GM20000 (cell line): ENCODE measurements at regions not wholly inside any gene's neighbourhood (a gene's known extent, or its start where the extent isn't known, plus 50 kb on each side); places are given as distances from the start of the nearest gene placed in this dataset.

Experiments
- DNase-seq: peaks from one replicate; pipeline ENCODE4 v3.0.0; 2012; ENCODE audit warnings: low spot score
- TF ChIP-seq, protein P1 (sequence below): IDR thresholded peaks from 2 replicates; pipeline ENCODE4 v1.5.1; 2012; ENCODE audit warnings: mild to moderate bottlenecking, control low read depth; ENCODE audit errors: extremely low read depth, missing control alignments

DNA sequence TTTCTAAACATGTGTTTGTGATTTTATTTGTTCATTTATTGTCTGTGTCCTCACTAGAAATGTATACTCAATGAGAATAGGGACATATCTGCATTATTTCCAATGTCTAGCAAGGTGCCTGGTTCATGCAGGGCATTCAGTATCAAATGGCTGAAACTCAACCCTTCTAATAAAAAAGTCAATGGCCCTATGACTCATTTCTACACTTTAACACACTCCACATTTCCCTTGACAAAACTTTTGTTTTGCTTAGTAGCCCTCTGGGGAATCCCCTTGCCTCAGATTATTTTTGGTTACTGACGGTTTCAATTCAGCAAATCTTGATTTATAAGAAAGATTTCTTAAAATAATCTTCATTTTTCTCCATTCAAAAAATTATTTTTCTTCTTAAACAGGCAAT is 206.0 kb upstream of the DMRTA1 start:
- TF ChIP-seq, protein P1, sequence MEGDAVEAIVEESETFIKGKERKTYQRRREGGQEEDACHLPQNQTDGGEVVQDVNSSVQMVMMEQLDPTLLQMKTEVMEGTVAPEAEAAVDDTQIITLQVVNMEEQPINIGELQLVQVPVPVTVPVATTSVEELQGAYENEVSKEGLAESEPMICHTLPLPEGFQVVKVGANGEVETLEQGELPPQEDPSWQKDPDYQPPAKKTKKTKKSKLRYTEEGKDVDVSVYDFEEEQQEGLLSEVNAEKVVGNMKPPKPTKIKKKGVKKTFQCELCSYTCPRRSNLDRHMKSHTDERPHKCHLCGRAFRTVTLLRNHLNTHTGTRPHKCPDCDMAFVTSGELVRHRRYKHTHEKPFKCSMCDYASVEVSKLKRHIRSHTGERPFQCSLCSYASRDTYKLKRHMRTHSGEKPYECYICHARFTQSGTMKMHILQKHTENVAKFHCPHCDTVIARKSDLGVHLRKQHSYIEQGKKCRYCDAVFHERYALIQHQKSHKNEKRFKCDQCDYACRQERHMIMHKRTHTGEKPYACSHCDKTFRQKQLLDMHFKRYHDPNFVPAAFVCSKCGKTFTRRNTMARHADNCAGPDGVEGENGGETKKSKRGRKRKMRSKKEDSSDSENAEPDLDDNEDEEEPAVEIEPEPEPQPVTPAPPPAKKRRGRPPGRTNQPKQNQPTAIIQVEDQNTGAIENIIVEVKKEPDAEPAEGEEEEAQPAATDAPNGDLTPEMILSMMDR = no peak
- DNase-seq = peak; percentile 49

DNA sequence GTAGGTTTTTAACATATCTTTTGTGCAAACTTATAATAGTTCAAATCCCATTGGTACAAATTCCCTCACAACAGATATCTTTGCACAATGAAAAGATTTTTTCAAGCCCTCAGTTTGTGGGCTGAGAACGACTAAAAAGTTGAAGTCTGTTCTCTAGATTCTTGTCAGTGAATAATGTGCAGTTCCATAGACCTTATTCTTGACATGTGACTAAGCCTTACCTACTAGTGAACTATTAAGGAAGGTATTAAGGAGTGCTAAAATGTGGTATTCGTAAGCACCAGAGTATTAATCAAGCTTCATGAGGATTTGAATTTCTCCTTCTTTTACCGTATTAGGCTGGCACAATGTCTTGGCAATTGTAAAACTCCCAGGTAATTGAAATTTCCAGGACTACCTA is 205.6 kb upstream of the DMRTA1 start:
- no peak for DNase-seq
- TF ChIP-seq, protein P1 = no peak

DNA sequence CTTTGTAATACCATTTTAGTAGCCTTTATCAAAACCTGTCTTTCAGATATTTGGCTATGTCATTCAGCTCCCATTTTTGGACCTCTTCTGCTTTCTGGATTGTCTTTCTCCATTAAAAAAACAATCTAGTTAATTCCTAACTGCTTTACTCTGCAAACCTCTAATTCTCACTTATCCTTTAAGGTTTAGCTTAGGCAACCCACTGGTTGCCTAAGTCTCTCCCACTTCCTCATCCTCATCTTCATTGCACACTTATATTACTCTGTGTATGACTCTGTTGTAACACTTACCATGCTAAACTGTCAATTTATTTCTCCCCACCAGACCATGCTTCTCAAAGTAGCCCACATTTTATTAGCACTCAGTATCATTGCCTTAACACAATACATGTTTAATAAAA is 205.0 kb upstream of the DMRTA1 start:
- DNase-seq = no peak
- TF ChIP-seq, protein P1 = no peak

DNA sequence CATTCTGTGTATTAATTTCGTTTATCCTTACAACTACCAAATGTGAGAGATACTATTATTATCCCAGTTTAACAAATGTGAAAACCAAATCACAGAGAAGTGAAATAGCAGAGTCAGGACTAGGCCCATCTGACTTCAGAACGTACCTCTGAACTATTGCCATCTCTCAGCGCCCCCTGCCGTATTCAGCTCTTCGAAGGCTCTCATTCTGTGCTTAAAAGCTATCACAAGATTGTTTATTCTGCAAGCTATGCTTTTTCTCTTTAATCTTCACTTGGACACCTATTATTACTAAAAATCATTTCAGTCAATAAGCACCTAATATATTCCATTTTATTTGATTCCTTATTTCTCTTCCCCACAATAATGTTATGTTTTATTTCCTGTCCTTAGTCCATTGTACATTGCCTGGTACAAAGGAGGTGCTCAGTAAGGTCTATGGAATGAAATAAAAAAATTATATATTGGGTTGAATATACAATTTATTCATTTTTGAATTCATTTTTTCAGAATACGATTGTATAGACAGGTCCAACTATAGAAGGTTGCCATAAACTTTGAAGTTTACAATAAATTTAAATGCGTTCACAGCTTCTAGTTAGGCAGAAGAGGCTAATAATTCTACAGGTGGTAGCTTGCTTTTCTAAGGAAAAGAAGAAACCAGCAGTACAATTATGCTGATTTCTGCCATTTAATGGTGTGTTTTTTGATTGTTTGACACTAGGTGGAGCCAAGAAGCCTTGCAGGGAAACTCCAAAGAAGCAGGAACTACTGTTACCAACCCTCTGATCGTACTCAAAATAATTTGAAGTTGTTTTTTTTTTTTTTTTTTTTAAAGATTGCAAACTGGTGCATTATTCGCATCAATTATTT is 202.2 kb upstream of the DMRTA1 start:
- peak; percentile 20 for DNase-seq
- TF ChIP-seq, protein P1 = peak; percentile 55

DNA sequence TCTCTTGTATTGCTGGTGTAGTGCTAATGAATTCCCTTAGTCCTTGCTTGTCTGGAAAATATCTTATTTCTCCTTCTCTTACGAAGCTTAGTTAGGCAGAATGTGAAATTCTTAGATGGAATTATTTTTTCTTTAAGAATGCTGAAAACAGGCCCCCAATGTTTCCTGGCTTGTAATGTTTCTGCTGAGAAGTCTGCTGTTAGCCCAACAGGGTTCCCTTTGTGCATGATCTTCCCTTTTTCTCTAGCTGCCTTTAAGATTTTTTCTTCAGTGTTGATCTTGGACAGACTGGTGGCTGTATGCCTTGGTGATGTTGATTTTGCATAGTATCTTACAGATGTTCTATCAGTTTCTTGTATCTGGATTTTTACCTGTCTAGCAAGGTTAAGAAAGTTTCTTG is 191.3 kb upstream of the DMRTA1 start:
- TF ChIP-seq, protein P1 = no peak
- no peak for DNase-seq

DNA sequence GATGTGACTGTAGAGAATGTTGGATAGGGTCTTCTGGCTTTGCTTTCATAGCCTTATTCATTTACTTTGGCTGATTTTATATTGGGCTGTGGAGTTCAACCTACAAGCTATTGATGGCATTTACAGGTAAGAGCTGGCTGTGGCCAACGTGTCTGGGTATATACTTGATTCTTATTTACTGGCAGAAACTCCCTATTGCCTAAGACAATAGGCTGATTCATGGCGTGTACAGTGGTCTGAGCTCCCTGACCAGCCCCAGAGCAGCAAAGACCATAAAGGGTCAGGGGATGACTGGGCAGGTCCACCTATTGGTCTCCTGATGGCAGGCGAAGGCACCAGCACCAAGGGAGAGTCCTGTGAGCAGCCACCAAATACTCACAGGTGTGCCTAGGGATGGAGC is 190.2 kb upstream of the DMRTA1 start:
- TF ChIP-seq, protein P1 = no peak
- no peak for DNase-seq

DNA sequence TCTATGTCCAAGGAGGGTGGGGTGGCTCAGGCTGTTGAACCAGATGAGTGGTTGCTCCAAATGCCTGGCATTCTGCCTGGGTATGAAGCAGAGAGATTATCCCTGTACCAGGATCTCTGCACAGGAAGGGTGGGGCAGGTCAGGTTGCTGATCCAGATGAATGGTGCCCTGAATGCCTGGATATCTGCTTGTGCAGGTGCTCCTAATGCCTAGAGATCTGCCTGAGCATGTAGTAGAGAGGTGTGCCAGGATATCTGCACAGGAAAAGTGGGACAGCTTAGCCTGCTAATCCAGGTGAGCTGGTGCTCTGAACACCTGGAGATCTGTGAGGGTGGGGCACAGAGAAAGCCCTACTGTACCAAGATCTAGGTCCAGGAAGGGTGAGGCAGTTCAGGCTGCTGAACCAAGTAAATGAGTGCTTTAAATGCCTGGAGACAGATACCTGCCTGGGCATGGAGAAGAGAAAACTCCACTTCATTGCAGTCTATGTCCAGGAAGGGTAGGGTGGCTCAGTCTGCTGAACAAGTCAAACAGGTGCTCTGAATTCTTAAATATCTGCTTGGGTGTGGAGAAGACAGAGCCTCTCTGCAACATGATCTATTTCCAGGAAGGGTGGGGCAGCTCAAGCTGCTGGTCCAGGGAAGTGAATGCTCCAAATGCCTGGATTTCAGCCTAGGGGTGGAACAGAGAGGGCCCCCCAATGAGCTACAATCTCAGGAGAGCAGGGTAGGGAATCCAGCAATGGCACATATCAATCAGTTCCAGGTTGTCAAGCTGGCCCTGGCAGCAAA is 189.4 kb upstream of the DMRTA1 start:
- DNase-seq = no peak
- TF ChIP-seq, protein P1 = no peak
